Stomach smooth muscle (tissue), 2 donors: ENCODE measurements at regions not wholly inside any gene's neighbourhood (a gene's known extent, or its start where the extent isn't known, plus 50 kb on each side); places are given as distances from the start of the nearest gene placed in this dataset.
A peak's percentile ranks its signal among the peaks of the same experiment; 100 is the strongest.

Experiments
- H3K27ac ChIP-seq: one replicate; pipeline ENCODE4 v1.7.0; 2013; ENCODE audit warnings: mild to moderate bottlenecking, low read length, inconsistent platforms
- H3K27me3 ChIP-seq, 2 donors: one replicate each; pipeline ENCODE4 v1.7.0; 2013; ENCODE audit warnings: low read length in 2 of 2; ENCODE audit not compliant: insufficient read depth in 2 of 2, control insufficient read depth in 1 of 2
- H3K36me3 ChIP-seq, 2 donors: one replicate each; pipeline ENCODE4 v1.7.0; 2013; ENCODE audit warnings: low read length in 2 of 2; ENCODE audit not compliant: control insufficient read depth in 2 of 2, insufficient read depth in 2 of 2
- H3K4me1 ChIP-seq: one replicate; pipeline ENCODE4 v1.7.0; 2013; ENCODE audit warnings: low read length; ENCODE audit not compliant: control insufficient read depth, insufficient read depth
- H3K4me3 ChIP-seq, 2 donors: one replicate each; pipeline ENCODE4 v1.7.0; 2013; ENCODE audit warnings: low read length in 2 of 2
- H3K9ac ChIP-seq, 2 donors: one replicate each; pipeline ENCODE4 v1.7.0; 2013; ENCODE audit warnings: low read length in 2 of 2, mild to moderate bottlenecking in 1 of 2
- H3K9me3 ChIP-seq, 2 donors: one replicate each; pipeline ENCODE4 v1.7.0; 2013; ENCODE audit warnings: low read length in 2 of 2; ENCODE audit not compliant: control insufficient read depth in 2 of 2
- donor health status: healthy.
- donor health status: Pancreatic carcinoma.

DNA sequence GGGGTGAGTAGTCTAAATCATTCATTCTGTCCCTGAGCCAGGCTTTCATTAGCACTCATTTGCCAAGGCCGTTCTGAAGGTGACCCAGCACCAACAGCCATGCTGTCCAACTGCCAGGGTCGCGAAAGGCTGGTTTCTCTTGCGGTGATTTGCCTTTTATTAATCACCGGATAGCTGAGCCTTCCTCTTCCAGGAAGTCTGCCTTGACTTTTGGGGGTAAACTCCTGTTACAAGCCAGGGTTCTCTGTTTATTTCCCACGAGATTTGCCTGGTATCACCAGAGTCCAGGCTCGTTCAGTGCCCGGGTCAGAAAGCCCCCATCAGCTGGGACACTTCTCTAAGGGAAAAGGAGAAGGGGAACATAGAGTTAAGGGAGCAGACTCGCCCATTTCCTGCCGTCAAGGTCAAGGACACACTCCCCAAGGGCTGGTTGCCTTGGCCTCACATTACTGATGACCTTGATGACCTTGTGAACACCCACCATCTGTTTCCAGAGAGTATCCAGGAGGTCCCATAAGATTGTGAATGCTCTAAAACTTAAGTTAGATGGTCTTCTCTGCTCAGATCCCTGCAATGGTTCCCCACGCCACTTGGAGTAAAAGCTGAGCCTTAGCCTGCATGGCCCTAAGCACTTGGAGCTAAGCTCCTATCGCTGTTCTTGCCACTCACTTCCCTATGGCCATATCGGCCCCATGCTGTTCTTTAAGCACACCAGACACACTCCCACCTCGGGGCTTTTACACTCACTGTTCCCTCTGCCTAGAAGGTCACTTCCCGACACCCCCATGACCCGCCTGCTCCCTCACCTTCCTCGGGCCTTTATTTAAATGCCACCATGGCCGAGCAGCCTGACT lies 96.0 kb upstream of the EPCAM start:
- H3K4me3 ChIP-seq: peak overlapping the region; percentile 44 to 73
- peaks cover 40% of the 10 kb centered on the region for H3K4me1 ChIP-seq
- H3K9me3 ChIP-seq: no peaks in the 10 kb centered on the region
- H3K9ac ChIP-seq: peak overlapping the region; percentile 23 to 36
- H3K36me3 ChIP-seq: no peaks in the 10 kb centered on the region
- H3K27me3 ChIP-seq: no peaks in the 10 kb centered on the region
- peak overlapping the region; percentile 87 for H3K27ac ChIP-seq

DNA sequence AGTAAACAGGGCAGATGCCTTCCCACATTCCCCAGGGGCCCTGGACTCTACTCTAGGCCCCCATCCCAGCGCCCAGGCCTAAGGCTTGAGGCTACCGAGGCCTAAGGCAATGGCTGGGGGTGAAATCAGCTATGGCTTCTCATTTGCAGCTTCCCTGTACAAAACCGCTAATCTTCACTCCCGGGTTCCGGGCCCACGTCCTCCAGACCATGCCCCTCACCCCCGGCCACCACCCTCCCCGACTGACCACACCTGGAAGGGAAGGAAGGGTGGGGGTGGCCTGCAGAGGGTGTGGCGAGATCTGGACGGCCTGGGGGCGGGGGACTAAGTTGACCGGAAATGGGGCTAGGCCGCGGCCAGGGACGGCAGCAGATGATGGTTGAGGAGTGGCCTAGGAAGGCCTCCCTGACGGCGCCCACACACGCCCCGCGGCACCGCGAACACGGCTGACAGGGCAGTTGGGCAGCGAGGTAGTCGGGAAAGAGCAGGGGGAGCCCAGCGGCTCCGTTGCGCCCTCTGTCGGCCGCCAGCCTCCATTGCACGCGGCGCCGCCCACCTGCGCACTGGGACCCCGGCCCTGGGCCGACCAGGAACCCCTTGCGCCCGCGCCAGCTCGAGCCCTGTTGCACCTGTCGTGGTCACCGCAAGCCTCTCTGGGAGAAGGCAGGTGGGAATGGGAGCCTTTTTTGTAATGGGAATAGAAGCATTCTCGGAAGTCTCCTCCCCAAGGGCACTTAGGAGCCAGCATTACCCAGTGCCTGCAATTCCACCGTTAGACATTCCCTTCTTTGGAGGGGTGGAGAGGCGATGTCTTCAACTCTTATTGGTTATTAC lies 95.9 kb upstream of the CALM2 start:
- H3K27ac ChIP-seq: peak overlapping the region; percentile 87
- no peaks in the 10 kb centered on the region for H3K27me3 ChIP-seq
- H3K4me1 ChIP-seq: peaks cover 40% of the 10 kb centered on the region
- no peaks in the 10 kb centered on the region for H3K36me3 ChIP-seq
- H3K9me3 ChIP-seq: no peaks in the 10 kb centered on the region
- H3K4me3 ChIP-seq: peak overlapping the region; percentile 44 to 73
- H3K9ac ChIP-seq: peak overlapping the region; percentile 23 to 60

DNA sequence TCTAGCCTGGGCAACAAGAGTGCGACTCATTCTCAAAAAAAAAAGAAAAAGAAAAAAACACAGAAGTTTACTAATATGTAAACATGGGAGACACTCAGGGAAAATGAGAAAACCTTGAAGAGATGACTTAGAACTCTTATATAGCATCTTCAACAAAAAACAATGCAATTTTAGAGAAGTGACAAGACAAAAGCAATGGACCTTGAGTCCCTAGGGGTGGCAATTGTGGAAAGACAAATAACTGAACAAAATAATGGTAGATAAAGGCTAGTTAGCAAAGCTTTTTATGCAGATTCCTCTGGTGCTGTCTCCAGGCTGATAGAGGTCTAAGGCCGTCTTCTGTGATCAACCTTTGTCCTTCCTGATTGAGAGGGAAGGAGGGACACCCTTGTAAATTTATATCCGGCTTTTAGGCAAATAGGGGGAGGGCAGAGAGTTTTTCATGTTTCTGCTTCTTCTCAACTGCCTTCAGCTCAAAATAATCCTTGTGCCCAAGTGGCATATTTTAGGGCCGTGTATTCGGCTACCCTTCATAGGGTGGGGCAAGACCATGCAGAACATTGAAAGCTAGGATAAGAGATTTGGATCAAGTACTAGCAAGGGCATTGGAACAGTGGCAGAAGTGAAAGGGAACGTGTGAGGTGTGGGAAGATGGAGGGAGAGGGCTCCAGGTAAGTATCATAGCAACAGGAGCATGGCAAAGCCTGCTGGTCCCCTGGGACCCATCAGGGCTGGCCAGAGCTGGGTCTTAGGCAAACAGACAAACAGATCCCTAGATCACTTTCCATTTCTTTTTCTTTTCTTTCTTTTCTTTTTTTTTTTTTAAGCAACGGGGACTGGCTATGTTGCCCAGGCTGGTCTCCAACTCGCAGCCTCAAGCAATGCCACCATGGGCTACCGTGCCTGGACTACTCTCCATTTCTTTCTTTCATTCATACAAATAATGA lies 95.0 kb upstream of the CALM2 start:
- Histone ChIP-seq H3K4me1 (peaks cover 40% of the 10 kb centered on the region), H3K27ac (peak overlapping the region; percentile 87), H3K36me3 (no peaks in the 10 kb centered on the region), H3K9me3 (no peaks in the 10 kb centered on the region), H3K9ac (no peak overlapping the region), H3K27me3 (no peaks in the 10 kb centered on the region), H3K4me3 (peak overlapping the region in 1 of 2 donors; percentile 73)

DNA sequence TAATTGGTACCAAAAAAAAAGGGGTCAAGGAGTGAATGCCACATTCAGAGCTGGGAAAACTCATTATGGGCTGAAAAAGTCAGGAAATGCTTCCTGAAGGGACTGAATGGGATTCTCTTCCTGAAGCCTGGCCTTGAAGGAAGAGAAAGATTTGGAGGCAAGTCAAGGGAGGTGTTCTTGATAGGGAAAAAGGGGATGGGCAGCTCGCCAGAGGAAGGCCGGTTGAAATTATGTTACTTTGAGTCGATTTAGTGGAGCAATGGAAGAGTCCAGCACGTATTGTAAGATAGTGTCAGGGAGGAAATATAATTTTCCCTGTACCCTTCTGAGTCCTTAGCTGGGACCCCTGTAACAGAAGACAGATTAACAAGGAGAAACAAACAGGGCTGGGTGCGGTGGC lies 94.1 kb upstream of the CALM2 start:
- H3K9ac ChIP-seq: peak overlapping the region in 1 of 2 donors; percentile 8
- H3K36me3 ChIP-seq: no peaks in the 10 kb centered on the region
- peaks cover 43% of the 10 kb centered on the region for H3K4me1 ChIP-seq
- no peaks in the 10 kb centered on the region for H3K9me3 ChIP-seq
- peak overlapping the region; percentile 81 for H3K27ac ChIP-seq
- no peak overlapping the region for H3K4me3 ChIP-seq
- H3K27me3 ChIP-seq: no peaks in the 10 kb centered on the region

DNA sequence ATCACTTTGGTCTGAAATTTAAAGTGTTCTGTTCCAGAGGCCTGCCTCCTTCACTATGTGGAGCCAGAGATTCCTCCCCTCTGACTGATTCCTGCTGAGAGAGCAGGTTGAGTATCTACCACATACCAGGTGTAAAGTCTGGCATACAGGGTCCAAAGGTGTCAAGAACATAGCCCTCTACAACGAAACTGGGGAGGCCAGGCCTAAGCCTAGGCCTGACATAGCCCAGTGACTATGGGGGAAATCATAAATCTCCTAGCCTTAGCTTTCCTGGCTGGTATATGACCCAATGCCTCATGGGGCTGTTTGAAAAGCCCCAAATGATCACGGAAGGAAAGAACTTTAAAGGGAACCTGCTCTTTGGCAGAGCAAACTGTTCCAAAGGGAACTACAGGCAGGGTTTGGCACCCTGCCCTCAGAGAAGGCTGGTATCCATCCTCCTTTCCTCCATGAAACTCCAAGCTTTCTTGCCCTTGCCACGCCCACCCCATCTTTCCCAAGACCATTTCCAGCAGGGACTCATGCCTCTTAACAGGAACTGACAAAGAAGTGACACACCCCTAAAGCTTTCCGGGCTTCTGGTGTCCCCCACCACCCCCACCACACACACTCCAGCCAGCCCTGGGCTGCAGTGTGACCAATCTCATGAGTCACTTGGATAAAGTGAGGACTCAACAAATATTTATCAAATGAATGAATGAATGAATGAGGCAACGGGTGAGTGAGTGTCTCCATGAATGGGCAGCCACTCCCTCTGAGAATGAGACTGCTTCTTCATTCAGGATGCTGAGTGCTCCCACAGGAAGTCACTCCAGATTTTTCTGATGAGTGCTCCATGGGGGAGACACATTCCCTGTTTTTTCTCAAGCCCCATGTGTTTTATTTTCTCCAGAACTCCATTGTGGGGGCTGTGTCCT lies 93.3 kb upstream of the CALM2 start:
- Histone ChIP-seq H3K9me3 (no peaks in the 10 kb centered on the region), H3K27me3 (no peaks in the 10 kb centered on the region), H3K36me3 (no peaks in the 10 kb centered on the region), H3K4me1 (peaks cover 46% of the 10 kb centered on the region), H3K4me3 (peak overlapping the region in 1 of 2 donors; percentile 35), H3K9ac (peak overlapping the region; percentile 48 to 69), H3K27ac (peak overlapping the region; percentile 81)

DNA sequence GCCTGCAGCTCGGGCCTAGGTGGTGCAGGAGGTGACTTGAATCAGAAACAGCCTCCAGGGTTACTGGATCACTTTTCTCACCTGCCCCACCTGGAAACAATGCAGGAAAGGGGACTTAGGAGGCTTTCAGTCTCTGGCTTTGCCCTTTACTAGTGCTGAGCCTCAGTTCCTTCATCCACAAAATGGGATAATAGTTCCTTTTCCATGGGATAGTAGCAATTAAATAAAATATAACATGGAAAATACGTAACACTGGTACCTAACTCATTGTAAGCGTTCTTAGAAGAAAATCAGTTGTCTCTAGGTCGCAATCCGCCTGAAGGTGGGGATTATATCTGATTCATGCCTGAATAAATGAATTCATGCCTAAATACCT lies 91.4 kb upstream of the CALM2 start:
- no peaks in the 10 kb centered on the region for H3K27me3 ChIP-seq
- no peaks in the 10 kb centered on the region for H3K36me3 ChIP-seq
- no peak overlapping the region for H3K4me3 ChIP-seq
- no peak overlapping the region for H3K9ac ChIP-seq
- H3K27ac ChIP-seq: no peak overlapping the region
- H3K4me1 ChIP-seq: peaks cover 37% of the 10 kb centered on the region
- no peaks in the 10 kb centered on the region for H3K9me3 ChIP-seq

DNA sequence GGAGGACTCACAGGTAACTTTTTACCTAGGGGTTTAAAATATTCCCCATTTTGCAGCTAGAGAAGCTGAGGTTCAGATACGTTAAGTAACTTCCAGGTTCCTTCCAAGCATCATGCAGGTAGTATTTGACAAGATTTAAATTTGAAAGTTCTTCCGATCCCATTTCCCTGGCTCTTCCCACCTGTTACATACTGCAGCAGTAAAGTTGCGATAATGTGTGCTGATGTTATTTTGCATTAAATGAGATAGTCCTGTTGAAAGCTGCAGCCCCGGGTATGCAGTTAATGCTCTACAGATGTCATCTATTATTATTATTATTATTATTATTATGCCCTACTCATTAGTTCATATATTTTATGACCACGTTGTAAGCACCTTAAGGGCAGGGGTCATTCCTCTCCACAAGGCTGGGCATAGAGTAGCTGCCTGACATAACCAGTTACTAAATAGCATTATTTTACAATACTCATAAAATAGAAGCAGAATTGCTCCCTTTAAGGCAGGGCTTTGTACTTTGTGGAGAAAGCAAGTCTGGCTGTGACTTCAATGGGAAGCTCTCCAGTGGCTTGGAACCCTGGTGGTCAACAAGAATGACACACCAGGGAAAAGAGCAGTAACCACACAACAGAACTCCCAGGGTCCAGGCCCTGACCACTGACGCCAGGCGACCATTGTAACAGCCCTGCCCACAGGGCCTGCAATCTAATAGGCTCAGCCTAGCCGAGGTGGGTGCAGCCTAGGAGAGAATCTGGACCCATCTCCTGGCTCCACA lies 90.8 kb upstream of the CALM2 start:
- no peak overlapping the region for H3K27ac ChIP-seq
- H3K9me3 ChIP-seq: no peaks in the 10 kb centered on the region
- no peak overlapping the region for H3K4me3 ChIP-seq
- peaks cover 31% of the 10 kb centered on the region for H3K4me1 ChIP-seq
- H3K36me3 ChIP-seq: no peaks in the 10 kb centered on the region
- H3K27me3 ChIP-seq: no peaks in the 10 kb centered on the region
- no peak overlapping the region for H3K9ac ChIP-seq

DNA sequence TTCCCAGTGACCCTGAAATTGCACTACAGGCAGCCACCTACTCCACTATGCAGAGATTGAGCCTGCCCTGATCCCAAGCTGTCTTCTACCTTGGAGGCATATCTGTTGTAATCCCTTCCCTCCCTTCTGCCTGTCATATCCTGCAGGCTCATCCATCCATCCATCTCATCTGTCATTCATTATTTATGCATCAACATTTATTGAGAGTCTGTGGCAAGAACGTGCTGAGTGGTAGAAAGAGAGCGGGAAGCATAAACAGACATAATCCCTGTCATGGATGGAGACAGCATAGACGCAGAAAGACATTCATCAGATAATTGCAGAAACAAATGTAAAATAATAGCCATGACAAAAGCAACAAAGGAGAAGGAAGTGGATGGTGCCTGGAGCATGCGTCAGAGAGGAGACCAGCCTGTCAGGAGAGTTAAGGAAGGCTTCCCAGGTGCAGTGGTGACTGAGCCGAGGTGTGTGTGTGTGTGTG lies 89.5 kb upstream of the CALM2 start:
- Histone ChIP-seq H3K4me3 (no peak overlapping the region), H3K27me3 (no peaks in the 10 kb centered on the region), H3K9me3 (no peaks in the 10 kb centered on the region), H3K36me3 (no peaks in the 10 kb centered on the region), H3K9ac (no peak overlapping the region), H3K4me1 (peaks cover 24% of the 10 kb centered on the region), H3K27ac (no peak overlapping the region)

DNA sequence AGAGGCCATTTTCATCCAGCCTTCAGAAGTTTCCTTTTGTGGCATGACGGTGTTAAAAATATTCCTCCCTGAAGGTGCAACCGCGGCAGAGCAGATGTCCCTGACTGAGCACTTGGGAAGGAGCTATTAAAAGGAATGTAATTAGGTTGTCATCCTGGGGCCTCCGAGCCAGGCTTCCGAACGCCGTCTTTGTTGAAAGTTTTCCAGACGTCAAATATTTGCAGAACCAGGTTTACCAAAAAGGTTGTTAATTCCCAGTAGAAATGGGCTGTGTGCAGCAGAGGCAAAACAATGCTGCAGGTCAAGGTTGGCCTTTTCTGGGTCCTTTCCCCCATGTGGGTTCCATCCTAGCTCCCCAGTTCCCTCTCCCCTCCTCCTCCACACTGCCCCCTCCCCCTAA lies 88.8 kb upstream of the CALM2 start:
- H3K4me3 ChIP-seq: no peak overlapping the region
- H3K4me1 ChIP-seq: peaks cover 24% of the 10 kb centered on the region

More for the DNA sequence above, 88.8 kb upstream of the CALM2 start:
- H3K27ac ChIP-seq: no peak overlapping the region
- no peak overlapping the region for H3K9ac ChIP-seq
- H3K9me3 ChIP-seq: no peaks in the 10 kb centered on the region
- no peaks in the 10 kb centered on the region for H3K27me3 ChIP-seq
- H3K36me3 ChIP-seq: no peaks in the 10 kb centered on the region
